Lung (tissue), 11 donors: ENCODE measurements at regions not wholly inside any gene's neighbourhood (a gene's known extent, or its start where the extent isn't known, plus 50 kb on each side); places are given as distances from the start of the nearest gene placed in this dataset.

Experiments
- ATAC-seq: fragments of 200-7000 bp; cut with Tn5 transposase; one replicate; pipeline ENCODE4 v1.9.1; 2020; ENCODE audit warnings: moderate number of reproducible peaks; ENCODE audit not compliant: insufficient read depth, low FRiP score
- DNase-seq, 3 donors: peaks; one replicate each; pipeline ENCODE4 v3.0.0-alpha.2; 2013 to 2017
- H3K27ac ChIP-seq, 2 donors: one replicate each; pipeline ENCODE4 v1.5.1; 2013; ENCODE audit warnings: mild to moderate bottlenecking in 2 of 2, moderate library complexity in 2 of 2, control low read depth in 1 of 2, inconsistent platforms in 1 of 2, low read depth in 1 of 2, low read length in 1 of 2
- H3K27me3 ChIP-seq, 3 donors: one replicate each; pipeline ENCODE4 v1.5.1; 2013; ENCODE audit warnings: low read length in 2 of 3; ENCODE audit not compliant: control insufficient read depth in 3 of 3, insufficient read depth in 3 of 3
- H3K36me3 ChIP-seq, 4 donors: one replicate each; pipeline ENCODE4 v1.5.1; 2013; ENCODE audit warnings: low read length in 4 of 4, mild to moderate bottlenecking in 1 of 4, moderate library complexity in 1 of 4; ENCODE audit not compliant: control insufficient read depth in 4 of 4, insufficient read depth in 4 of 4
- H3K4me1 ChIP-seq, 5 donors: one replicate each; pipeline ENCODE4 v1.5.1; 2013; ENCODE audit warnings: low read length in 5 of 5, mild to moderate bottlenecking in 2 of 5, moderate library complexity in 1 of 5; ENCODE audit not compliant: control insufficient read depth in 5 of 5, insufficient read depth in 5 of 5
- H3K4me3 ChIP-seq: one replicate; pipeline ENCODE4 v1.5.1; 2013; ENCODE audit warnings: mild to moderate bottlenecking, control low read depth, moderate library complexity
- H3K9ac ChIP-seq, 2 donors: one replicate each; pipeline ENCODE4 v1.5.1; 2013; ENCODE audit warnings: low read length in 2 of 2, control low read depth in 1 of 2; ENCODE audit not compliant: insufficient read depth in 1 of 2
- H3K9me3 ChIP-seq, 4 donors: one replicate each; pipeline ENCODE4 v1.5.1; 2013; ENCODE audit warnings: low read length in 3 of 4, mild to moderate bottlenecking in 1 of 4, moderate library complexity in 1 of 4; ENCODE audit not compliant: control insufficient read depth in 4 of 4, insufficient read depth in 3 of 4
- WGBS, 2 donors: extraction: QIAGEN DNeasy Blood & Tissue Kit; methylation state at CpG; one replicate each; pipeline ENCODE4 v1.1.7; 2013; 5-methylcytosine and 5-hydroxymethylcytosine counted together
- TF ChIP-seq, protein P1 (sequence below): IDR thresholded peaks from 2 replicates; pipeline ENCODE4 v1.5.1; 2012; ENCODE audit warnings: mild to moderate bottlenecking; ENCODE audit errors: control extremely low read depth, extremely low read depth
- donor health status: control.
- donor health status: control.
- donor health status: Bipolar disorder and iron deficiency.
- donor health status: healthy.
- donor health status: DM: yes; HTN: yes; CAD: no.

DNA sequence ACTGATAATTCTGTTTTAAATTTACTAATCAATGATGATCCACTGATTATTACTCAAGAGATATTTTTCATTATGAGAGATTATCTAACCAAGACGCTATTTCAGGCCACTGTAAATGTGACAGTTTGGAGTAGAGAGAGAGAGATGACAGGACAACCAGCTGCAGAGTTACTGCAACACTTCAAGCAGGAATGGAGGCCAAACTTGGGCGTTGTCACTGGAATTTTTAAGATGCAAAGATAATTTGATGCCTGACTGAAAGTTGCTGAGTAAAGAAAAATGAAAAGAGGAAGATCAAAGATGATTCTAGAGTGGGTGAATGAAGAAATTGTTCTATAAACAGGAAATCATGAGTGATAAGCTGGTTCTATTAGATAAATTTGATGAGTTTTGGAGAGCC is 1302.1 kb upstream of the TMEFF2 start:
- Histone ChIP-seq H3K9me3 (no peaks in the 10 kb centered on the region), H3K27ac (no peak overlapping the region), H3K4me1 (no peaks in the 10 kb centered on the region), H3K27me3 (no peaks in the 10 kb centered on the region), H3K4me3 (no peak overlapping the region), H3K36me3 (no peaks in the 10 kb centered on the region), H3K9ac (no peak overlapping the region)
- DNase-seq (no peak), ATAC-seq (no peak)
- TF ChIP-seq, protein P1, sequence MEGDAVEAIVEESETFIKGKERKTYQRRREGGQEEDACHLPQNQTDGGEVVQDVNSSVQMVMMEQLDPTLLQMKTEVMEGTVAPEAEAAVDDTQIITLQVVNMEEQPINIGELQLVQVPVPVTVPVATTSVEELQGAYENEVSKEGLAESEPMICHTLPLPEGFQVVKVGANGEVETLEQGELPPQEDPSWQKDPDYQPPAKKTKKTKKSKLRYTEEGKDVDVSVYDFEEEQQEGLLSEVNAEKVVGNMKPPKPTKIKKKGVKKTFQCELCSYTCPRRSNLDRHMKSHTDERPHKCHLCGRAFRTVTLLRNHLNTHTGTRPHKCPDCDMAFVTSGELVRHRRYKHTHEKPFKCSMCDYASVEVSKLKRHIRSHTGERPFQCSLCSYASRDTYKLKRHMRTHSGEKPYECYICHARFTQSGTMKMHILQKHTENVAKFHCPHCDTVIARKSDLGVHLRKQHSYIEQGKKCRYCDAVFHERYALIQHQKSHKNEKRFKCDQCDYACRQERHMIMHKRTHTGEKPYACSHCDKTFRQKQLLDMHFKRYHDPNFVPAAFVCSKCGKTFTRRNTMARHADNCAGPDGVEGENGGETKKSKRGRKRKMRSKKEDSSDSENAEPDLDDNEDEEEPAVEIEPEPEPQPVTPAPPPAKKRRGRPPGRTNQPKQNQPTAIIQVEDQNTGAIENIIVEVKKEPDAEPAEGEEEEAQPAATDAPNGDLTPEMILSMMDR: no peak
- WGBS, 2 donors: 60 to 73% methylated on average over 2 of the region's 2 CpGs

DNA sequence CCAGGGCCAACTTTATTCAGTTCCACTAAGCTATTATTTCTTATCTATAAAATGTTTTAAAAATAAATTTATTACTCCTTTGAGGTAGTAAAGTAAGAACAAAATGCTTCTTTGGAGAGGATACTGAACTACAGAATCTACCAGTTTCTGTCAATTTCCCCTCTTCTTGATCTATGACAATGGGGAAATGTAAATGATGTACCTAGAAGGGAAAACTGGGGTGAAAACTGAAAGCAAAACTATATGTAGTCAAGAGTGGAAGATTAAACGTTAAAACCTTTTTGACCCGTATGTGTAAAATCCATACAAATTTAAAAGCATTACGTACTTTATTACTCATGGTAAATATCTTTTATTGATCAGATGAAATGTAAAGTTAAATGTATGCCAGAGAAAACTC is 1287.8 kb upstream of the TMEFF2 start:
- TF ChIP-seq, protein P1: no peak
- no peaks in the 10 kb centered on the region for H3K4me1 ChIP-seq
- no peak overlapping the region for H3K4me3 ChIP-seq
- no peak for DNase-seq
- no peaks in the 10 kb centered on the region for H3K9me3 ChIP-seq
- H3K27ac ChIP-seq: no peak overlapping the region
- WGBS, 2 donors: 87 to 92% methylated on average over 3 of the region's 3 CpGs
- H3K9ac ChIP-seq: no peak overlapping the region
- ATAC-seq: no peak
- H3K27me3 ChIP-seq: no peaks in the 10 kb centered on the region
- H3K36me3 ChIP-seq: no peaks in the 10 kb centered on the region

DNA sequence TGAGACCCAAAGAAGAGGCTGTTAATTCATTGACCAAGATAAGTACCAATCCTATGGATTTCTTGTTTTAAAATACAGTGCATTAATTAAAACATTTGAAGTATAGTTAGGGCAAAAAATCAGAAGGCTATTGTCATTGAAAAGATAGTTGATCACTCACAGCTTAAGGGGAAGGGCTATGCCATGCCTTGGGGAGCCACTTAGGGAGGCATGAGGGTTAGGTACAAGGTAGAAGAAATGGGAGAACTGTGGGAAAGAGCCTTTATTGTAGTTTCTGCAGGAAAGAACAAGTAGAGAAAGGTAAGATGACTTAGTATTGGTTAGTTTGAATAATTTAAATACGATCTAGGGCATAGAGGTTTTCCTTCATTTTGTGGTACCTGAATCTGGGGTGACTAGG is 1285.5 kb upstream of the TMEFF2 start:
- TF ChIP-seq, protein P1: no peak
- ATAC-seq (no peak), DNase-seq (no peak)
- H3K4me1 ChIP-seq: no peaks in the 10 kb centered on the region
- 81 to 86% methylated on average over 1 of the region's 1 CpG for WGBS, 2 donors
- no peaks in the 10 kb centered on the region for H3K9me3 ChIP-seq
- no peaks in the 10 kb centered on the region for H3K36me3 ChIP-seq
- no peak overlapping the region for H3K9ac ChIP-seq
- no peak overlapping the region for H3K27ac ChIP-seq
- H3K4me3 ChIP-seq: no peak overlapping the region
- no peaks in the 10 kb centered on the region for H3K27me3 ChIP-seq

DNA sequence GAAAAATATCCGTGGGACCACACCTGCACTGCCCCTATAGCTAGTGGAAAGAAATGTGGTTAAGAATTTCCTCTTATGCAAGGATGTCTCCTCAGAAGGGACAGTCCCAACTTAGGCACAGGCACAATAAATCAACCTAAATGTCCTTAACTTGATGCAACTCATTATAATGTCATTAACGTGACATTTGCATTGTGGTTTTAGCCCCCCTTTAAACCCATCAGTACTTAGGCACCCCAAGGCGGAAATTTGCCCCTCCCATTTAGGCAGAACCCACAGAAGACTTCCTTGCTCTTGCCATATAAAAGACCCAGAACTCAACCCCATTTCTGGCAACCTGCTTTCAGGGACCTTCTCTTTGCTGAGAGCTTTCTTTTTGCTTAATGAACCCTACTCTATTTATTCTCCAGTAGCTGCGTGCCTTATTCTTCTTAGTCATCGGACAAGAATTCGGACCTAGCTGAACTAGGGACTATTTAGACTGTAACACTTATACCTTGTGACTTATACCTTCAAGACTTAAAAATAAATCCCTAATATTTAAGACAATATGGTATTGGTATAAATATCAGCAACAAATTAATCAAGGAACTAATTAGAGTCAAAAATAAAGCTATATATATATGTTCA is 1281.6 kb upstream of the TMEFF2 start:
- Histone ChIP-seq H3K9me3 (peaks cover 0 to 3% (median 0%) of the 10 kb centered on the region in 4 donors), H3K36me3 (no peaks in the 10 kb centered on the region), H3K27ac (no peak overlapping the region), H3K4me1 (no peaks in the 10 kb centered on the region), H3K4me3 (no peak overlapping the region), H3K27me3 (no peaks in the 10 kb centered on the region), H3K9ac (no peak overlapping the region)
- TF ChIP-seq, protein P1: no peak
- ATAC-seq (no peak), DNase-seq (no peak)
- WGBS, 2 donors: 59 to 61% methylated on average over 6 of the region's 6 CpGs
